GM21786 (cell line): ENCODE measurements at regions not wholly inside any gene's neighbourhood (a gene's known extent, or its start where the extent isn't known, plus 50 kb on each side); places are given as distances from the start of the nearest gene placed in this dataset.

Experiments used
- ATAC-seq: cut with Tn5 transposase; IDR thresholded peaks from one replicate; pipeline ENCODE4 v1.9.1; 2021; ENCODE audit not compliant: unreplicated experiment

GRCh38 chr4:30783751-30784150 is 63.6 kb downstream of the PCDH7 start:
- ATAC-seq = no peak

- ATAC-seq = no peak
Observed at GRCh38 chr4:30789219-30789671, 69.1 kb downstream of the PCDH7 start.

GRCh38 chr4:30790123-30790522 is 70.0 kb downstream of the PCDH7 start:
- ATAC-seq = no peak

GRCh38 chr4:30790998-30791397 is 70.8 kb downstream of the PCDH7 start:
- no peak for ATAC-seq

GRCh38 chr4:30792601-30793000 is 72.4 kb downstream of the PCDH7 start:
- no peak for ATAC-seq

- no peak for ATAC-seq
Observed at GRCh38 chr4:30801876-30802275, 81.7 kb downstream of the PCDH7 start.

GRCh38 chr4:30802622-30803323 is 82.6 kb downstream of the PCDH7 start:
- no peak for ATAC-seq

- ATAC-seq = no peak
Observed at GRCh38 chr4:30808276-30808675, 88.1 kb downstream of the PCDH7 start.

- ATAC-seq = no peak
Observed at GRCh38 chr4:30811296-30811695, 91.1 kb downstream of the PCDH7 start.

- ATAC-seq = no peak
Observed at GRCh38 chr4:30815685-30816084, 95.5 kb downstream of the PCDH7 start.

- ATAC-seq = no peak
Observed at GRCh38 chr4:30817447-30817846, 97.3 kb downstream of the PCDH7 start.

- ATAC-seq = no peak
Observed at GRCh38 chr4:30818541-30818940, 98.4 kb downstream of the PCDH7 start.

- ATAC-seq = no peak
Observed at GRCh38 chr4:30821275-30821674, 101.1 kb downstream of the PCDH7 start.

- no peak for ATAC-seq
Observed at GRCh38 chr4:30821859-30822612, 101.9 kb downstream of the PCDH7 start.

- ATAC-seq = no peak
Observed at GRCh38 chr4:30822911-30823551, 102.9 kb downstream of the PCDH7 start.

- no peak for ATAC-seq
Observed at GRCh38 chr4:30825008-30825770, 105.0 kb downstream of the PCDH7 start.

GRCh38 chr4:30828264-30828926 is 108.2 kb downstream of the PCDH7 start:
- no peak for ATAC-seq

GRCh38 chr4:30832639-30833038 is 112.5 kb downstream of the PCDH7 start:
- ATAC-seq = no peak

- no peak for ATAC-seq
Observed at GRCh38 chr4:30833206-30833605, 113.0 kb downstream of the PCDH7 start.

- no peak for ATAC-seq
Observed at GRCh38 chr4:30835044-30835443, 114.9 kb downstream of the PCDH7 start.

GRCh38 chr4:30836231-30836630 is 116.1 kb downstream of the PCDH7 start:
- ATAC-seq = no peak
